Tibial nerve (tissue), 4 donors: ENCODE measurements at regions not wholly inside any gene's neighbourhood (a gene's known extent, or its start where the extent isn't known, plus 50 kb on each side); places are given as distances from the start of the nearest gene placed in this dataset.

Source experiments
- EP300 ChIP-seq, 2 donors: sonication (generic); formaldehyde crosslinking; IDR thresholded peaks; one replicate each; pipeline ENCODE4 v1.6.1; 2017; ENCODE audit warnings: antibody characterized with exemption in 2 of 2, mild to moderate bottlenecking in 1 of 2
- TF ChIP-seq, protein P1 (sequence below), 5 experiments: fragments of 200-600 bp in 3 of 5; fragments of 450-650 bp in 2 of 5; sonication (generic) in 3 of 5; IDR thresholded peaks; one replicate each; pipeline ENCODE4 v1.5.1; 2016 to 2019; ENCODE audit warnings: antibody characterized with exemption in 5 of 5, mild to moderate bottlenecking in 3 of 5, moderate library complexity in 2 of 5

GRCh38 chr16:65312071-65312470 lies 190.2 kb upstream of the CDH11 start:
- TF ChIP-seq, protein P1, sequence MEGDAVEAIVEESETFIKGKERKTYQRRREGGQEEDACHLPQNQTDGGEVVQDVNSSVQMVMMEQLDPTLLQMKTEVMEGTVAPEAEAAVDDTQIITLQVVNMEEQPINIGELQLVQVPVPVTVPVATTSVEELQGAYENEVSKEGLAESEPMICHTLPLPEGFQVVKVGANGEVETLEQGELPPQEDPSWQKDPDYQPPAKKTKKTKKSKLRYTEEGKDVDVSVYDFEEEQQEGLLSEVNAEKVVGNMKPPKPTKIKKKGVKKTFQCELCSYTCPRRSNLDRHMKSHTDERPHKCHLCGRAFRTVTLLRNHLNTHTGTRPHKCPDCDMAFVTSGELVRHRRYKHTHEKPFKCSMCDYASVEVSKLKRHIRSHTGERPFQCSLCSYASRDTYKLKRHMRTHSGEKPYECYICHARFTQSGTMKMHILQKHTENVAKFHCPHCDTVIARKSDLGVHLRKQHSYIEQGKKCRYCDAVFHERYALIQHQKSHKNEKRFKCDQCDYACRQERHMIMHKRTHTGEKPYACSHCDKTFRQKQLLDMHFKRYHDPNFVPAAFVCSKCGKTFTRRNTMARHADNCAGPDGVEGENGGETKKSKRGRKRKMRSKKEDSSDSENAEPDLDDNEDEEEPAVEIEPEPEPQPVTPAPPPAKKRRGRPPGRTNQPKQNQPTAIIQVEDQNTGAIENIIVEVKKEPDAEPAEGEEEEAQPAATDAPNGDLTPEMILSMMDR (IDR thresholded peaks at IDR 0.05): no peak
- no peak for TF ChIP-seq EP300 (IDR thresholded peaks at IDR 0.05)
